Effector memory CD8-positive, alpha-beta T cell (primary cell): ENCODE measurements at regions not wholly inside any gene's neighbourhood (a gene's known extent, or its start where the extent isn't known, plus 50 kb on each side); places are given as distances from the start of the nearest gene placed in this dataset.
"Not testable (repeated sequence)": the region's sequence is repeated elsewhere in the genome, so short reads cannot be mapped to it uniquely, and the experiment has no call there.

ENCODE experiments used
- ATAC-seq: fragments of 150-1000 bp; cut with Tn5 transposase; replicated peaks from 2 replicates; pipeline ENCODE4 v1.10.0; 2021; ENCODE audit warnings: mild to moderate bottlenecking, moderate library complexity
- DNase-seq, 3 experiments: peaks; one replicate each; pipeline ENCODE4 v3.0.0; 2021
- H3K27ac Mint-ChIP-seq, 2 donors: one replicate each; pipeline ENCODE4 v1.8.0; 2022; ENCODE audit warnings: mild to moderate bottlenecking in 2 of 2, mixed read lengths in 2 of 2, moderate library complexity in 2 of 2
- H3K27me3 Mint-ChIP-seq, 2 donors: one replicate each; pipeline ENCODE4 v1.8.0; 2022; ENCODE audit warnings: mixed read lengths in 2 of 2
- H3K36me3 Mint-ChIP-seq: one replicate; pipeline ENCODE4 v1.8.0; 2022; ENCODE audit warnings: mild to moderate bottlenecking, moderate library complexity, mixed read lengths; ENCODE audit not compliant: insufficient read depth
- H3K4me1 Mint-ChIP-seq, 2 donors: one replicate each; pipeline ENCODE4 v1.8.0; 2022; ENCODE audit warnings: low read depth in 2 of 2, mixed read lengths in 2 of 2
- H3K4me3 Mint-ChIP-seq, 2 donors: one replicate each; pipeline ENCODE4 v1.8.0; 2022; ENCODE audit warnings: mild to moderate bottlenecking in 2 of 2, mixed read lengths in 2 of 2, moderate library complexity in 2 of 2
- H3K9me3 Mint-ChIP-seq, 2 donors: one replicate each; pipeline ENCODE4 v1.8.0; 2022; ENCODE audit warnings: mixed read lengths in 2 of 2

DNA sequence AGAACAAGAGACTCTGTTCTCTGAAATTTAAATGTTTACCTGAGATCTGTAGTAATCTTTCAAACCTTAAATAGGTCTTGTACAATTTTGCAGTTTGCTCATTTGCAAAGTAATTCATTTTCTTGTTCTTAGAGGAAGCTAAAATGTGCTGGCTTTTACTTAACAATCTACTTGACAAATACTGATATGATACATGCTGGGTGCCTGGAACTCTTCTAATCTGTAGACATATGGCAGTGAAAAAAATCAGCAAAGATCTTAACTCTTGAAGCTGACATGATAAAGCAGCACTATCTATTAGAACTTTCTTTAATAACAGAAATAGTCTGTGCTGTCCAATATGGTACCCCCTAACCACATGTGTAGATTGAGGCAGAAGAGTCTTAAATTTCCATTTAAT is 1352.8 kb upstream of the SLC39A10 start:
- no peaks in the 10 kb centered on the region for H3K36me3 Mint-ChIP-seq
- H3K9me3 Mint-ChIP-seq = peaks cover 4 to 8% of the 10 kb centered on the region in 2 donors
- H3K27ac Mint-ChIP-seq = no peak overlapping the region
- H3K4me3 Mint-ChIP-seq = no peak overlapping the region
- no peak for DNase-seq
- no peaks in the 10 kb centered on the region for H3K4me1 Mint-ChIP-seq
- no peaks in the 10 kb centered on the region for H3K27me3 Mint-ChIP-seq
- ATAC-seq = no peak

GRCh38 chr2:194301946-194302345 is 1355.1 kb upstream of the SLC39A10 start:
- no peaks in the 10 kb centered on the region for H3K36me3 Mint-ChIP-seq
- H3K27ac Mint-ChIP-seq = no peak overlapping the region
- no peaks in the 10 kb centered on the region for H3K4me1 Mint-ChIP-seq
- H3K9me3 Mint-ChIP-seq = peaks cover 0 to 7% of the 10 kb centered on the region in 2 donors
- no peak for ATAC-seq
- no peak overlapping the region for H3K4me3 Mint-ChIP-seq
- H3K27me3 Mint-ChIP-seq = no peaks in the 10 kb centered on the region
- no peak for DNase-seq

- Mint-ChIP-seq H3K36me3 (no peaks in the 10 kb centered on the region), H3K27ac (no peak overlapping the region), H3K4me3 (no peak overlapping the region), H3K4me1 (no peaks in the 10 kb centered on the region), H3K9me3 (peaks cover 0 to 3% of the 10 kb centered on the region in 2 donors), H3K27me3 (no peaks in the 10 kb centered on the region)
- ATAC-seq = no peak
- no peak for DNase-seq
These were observed 1362.9 kb upstream of the SLC39A10 start for GRCh38 chr2:194294156-194294555.

- H3K27me3 Mint-ChIP-seq = no peaks in the 10 kb centered on the region
- ATAC-seq (no peak), DNase-seq (no peak)
These were observed 1365.9 kb upstream of the SLC39A10 start for GRCh38 chr2:194291104-194291503.

GRCh38 chr2:194289712-194290346 is 1367.2 kb upstream of the SLC39A10 start:
- no peaks in the 10 kb centered on the region for H3K36me3 Mint-ChIP-seq
- no peaks in the 10 kb centered on the region for H3K9me3 Mint-ChIP-seq
- no peak overlapping the region for H3K4me3 Mint-ChIP-seq
- no peak for DNase-seq
- no peak overlapping the region for H3K27ac Mint-ChIP-seq
- no peaks in the 10 kb centered on the region for H3K4me1 Mint-ChIP-seq
- H3K27me3 Mint-ChIP-seq = no peaks in the 10 kb centered on the region
- no peak for ATAC-seq

More at GRCh38 chr2:194291104-194291503, 1365.9 kb upstream of the SLC39A10 start:
- no peaks in the 10 kb centered on the region for H3K9me3 Mint-ChIP-seq
- H3K4me1 Mint-ChIP-seq = no peaks in the 10 kb centered on the region
- H3K27ac Mint-ChIP-seq = no peak overlapping the region
- no peaks in the 10 kb centered on the region for H3K36me3 Mint-ChIP-seq
- H3K4me3 Mint-ChIP-seq = no peak overlapping the region

- DNase-seq, H3K36me3 Mint-ChIP-seq, H3K4me1 Mint-ChIP-seq, H3K27me3 Mint-ChIP-seq, H3K4me3 Mint-ChIP-seq, H3K9me3 Mint-ChIP-seq, H3K27ac Mint-ChIP-seq, ATAC-seq: not testable (repeated sequence)
These were observed 1380.4 kb upstream of the SLC39A10 start for GRCh38 chr2:194276667-194277066.

DNA sequence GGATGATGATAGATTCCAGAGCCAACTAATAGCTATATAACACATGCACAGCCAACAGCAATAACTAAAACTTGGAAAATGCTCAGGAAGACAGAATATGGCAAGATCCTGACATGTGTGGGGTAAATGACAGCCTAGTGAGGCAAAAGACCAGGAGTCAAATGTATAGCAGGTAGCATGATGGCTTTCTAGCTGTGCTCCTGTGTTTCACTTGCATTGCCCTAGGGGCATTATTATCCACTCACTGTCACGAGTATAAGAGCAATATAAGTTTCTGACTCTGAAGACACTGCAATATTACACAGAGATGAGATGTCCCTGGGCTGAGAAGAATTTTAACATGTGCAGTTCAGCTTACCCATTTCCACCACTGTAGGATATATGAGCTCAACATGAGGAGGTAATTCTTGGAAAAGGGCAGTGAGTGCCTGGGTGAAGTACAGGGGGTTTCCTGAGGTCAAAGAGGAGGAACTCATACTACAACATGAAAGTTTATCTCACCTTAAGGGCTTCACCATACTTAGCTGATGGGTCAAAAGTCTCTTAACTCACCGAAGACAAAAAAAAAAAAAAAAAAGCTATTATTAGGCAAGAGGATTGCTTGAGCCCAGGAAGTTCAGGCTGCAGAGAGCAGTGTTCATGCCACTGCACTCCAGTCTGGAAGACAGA is 1385.6 kb upstream of the SLC39A10 start:
- Mint-ChIP-seq H3K27me3 (no peaks in the 10 kb centered on the region), H3K4me3 (no peak overlapping the region)
- no peak for ATAC-seq

DNA sequence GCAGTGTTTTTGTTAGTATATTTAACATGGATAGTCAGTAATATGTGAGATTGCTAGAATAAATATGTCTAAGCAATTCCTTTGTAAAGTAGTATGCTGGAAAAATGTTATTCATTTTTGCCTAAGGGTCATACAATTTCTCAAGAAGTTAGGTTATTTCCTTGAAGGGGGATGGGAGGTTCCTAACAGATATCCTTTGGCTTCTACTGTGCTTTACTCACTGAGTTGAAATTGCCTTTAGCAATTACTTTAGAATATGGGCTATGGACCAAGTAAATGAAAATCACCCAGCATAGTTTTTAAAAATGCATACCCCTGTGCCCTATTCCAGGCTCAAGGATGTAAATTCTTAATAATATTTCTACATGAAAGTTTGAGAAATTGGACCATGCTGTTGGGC is 1386.4 kb upstream of the SLC39A10 start:
- Mint-ChIP-seq H3K4me3 (no peak overlapping the region), H3K27me3 (no peaks in the 10 kb centered on the region)

More for the DNA sequence above, 1385.6 kb upstream of the SLC39A10 start:
- no peaks in the 10 kb centered on the region for H3K36me3 Mint-ChIP-seq
- no peaks in the 10 kb centered on the region for H3K4me1 Mint-ChIP-seq
- DNase-seq = no peak
- no peaks in the 10 kb centered on the region for H3K9me3 Mint-ChIP-seq
- H3K27ac Mint-ChIP-seq = no peak overlapping the region

DNA sequence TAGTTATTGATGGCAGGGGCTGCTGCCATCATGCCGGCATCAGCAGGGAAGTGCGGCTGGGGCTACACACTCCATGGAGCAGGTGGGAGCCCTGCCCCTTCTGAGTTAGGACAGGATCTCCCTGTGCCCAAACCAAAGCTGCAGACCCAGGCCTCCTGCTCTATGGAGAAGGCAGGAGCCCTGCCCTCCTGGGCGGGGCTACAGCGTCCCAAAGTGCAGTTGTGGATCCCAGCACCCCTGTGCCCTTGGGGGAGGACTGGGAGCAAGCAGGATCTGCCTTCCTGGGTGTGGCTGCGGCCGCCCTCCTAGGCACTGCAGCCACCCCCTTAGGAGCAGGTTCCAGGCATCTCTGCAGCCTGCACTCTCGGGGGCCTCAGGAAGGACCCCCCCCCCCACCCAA is 1392.4 kb upstream of the SLC39A10 start:
- DNase-seq (no peak), ATAC-seq (no peak)
- Mint-ChIP-seq H3K9me3 (peaks cover 0 to 1% of the 10 kb centered on the region in 2 donors), H3K27ac (no peak overlapping the region), H3K27me3 (no peaks in the 10 kb centered on the region), H3K4me1 (no peaks in the 10 kb centered on the region), H3K36me3 (no peaks in the 10 kb centered on the region), H3K4me3 (no peak overlapping the region)

More for the DNA sequence above, 1386.4 kb upstream of the SLC39A10 start:
- Mint-ChIP-seq H3K27ac (no peak overlapping the region), H3K4me1 (no peaks in the 10 kb centered on the region), H3K36me3 (no peaks in the 10 kb centered on the region), H3K9me3 (no peaks in the 10 kb centered on the region)
- ATAC-seq = no peak
- DNase-seq = no peak

DNA sequence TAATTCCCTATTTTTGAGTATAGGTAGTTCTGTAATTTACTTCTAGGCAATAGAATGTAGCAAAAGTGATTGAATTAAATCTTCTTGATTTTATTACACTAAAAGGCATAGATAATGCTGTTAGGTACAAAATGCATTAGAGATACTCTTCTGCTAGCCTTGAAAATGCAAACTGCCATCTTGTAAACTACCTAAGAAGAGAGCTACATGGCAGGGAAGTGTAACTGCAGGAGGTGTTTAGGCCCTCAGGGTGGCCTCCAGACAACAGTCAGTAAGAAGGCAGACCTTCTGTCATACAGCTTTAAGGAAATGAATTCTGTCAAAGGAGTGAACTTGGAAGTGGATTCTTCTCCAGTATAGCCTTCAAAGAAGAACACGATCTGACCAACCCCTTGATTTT is 1396.8 kb upstream of the SLC39A10 start:
- DNase-seq (no peak), ATAC-seq (no peak)
- no peaks in the 10 kb centered on the region for H3K4me1 Mint-ChIP-seq
- no peak overlapping the region for H3K27ac Mint-ChIP-seq
- H3K4me3 Mint-ChIP-seq = no peak overlapping the region
- H3K9me3 Mint-ChIP-seq = peaks cover 0 to 6% of the 10 kb centered on the region in 2 donors
- H3K36me3 Mint-ChIP-seq = no peaks in the 10 kb centered on the region
- no peaks in the 10 kb centered on the region for H3K27me3 Mint-ChIP-seq

- DNase-seq (no peak), ATAC-seq (no peak)
- peaks cover 0 to 4% of the 10 kb centered on the region in 2 donors for H3K9me3 Mint-ChIP-seq
- H3K36me3 Mint-ChIP-seq = no peaks in the 10 kb centered on the region
- no peak overlapping the region for H3K27ac Mint-ChIP-seq
- H3K4me3 Mint-ChIP-seq = no peak overlapping the region
- H3K27me3 Mint-ChIP-seq = no peaks in the 10 kb centered on the region
- H3K4me1 Mint-ChIP-seq = no peaks in the 10 kb centered on the region
These were observed 1399.9 kb upstream of the SLC39A10 start for GRCh38 chr2:194257095-194257494.

- Mint-ChIP-seq H3K9me3 (peaks cover 0 to 4% of the 10 kb centered on the region in 2 donors), H3K4me1 (no peaks in the 10 kb centered on the region), H3K27me3 (no peaks in the 10 kb centered on the region), H3K4me3 (no peak overlapping the region), H3K36me3 (no peaks in the 10 kb centered on the region), H3K27ac (no peak overlapping the region)
- DNase-seq (no peak), ATAC-seq (no peak)
These were observed 1403.3 kb upstream of the SLC39A10 start for GRCh38 chr2:194253528-194254259.

DNA sequence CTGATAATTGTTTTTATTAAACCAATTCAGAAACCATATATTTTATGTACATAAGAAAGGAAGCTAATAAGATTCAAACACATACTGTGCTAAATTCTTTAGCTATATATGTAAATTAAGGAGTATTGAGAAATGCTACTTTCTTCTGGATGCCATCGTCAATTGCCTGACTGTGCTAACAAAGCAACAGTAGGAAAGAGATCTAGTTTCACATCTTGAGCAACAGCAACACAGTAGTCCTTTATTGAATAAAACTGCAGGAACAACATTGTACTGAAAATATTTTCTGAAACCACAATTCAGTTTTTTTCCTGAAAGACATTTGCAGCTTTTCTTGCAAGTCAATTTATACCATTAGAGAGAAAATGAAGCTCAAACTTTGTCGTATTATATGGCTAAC is 1404.9 kb upstream of the SLC39A10 start:
- H3K9me3 Mint-ChIP-seq = peaks cover 0 to 1% of the 10 kb centered on the region in 2 donors
- DNase-seq = no peak
- H3K4me3 Mint-ChIP-seq = no peak overlapping the region
- no peaks in the 10 kb centered on the region for H3K4me1 Mint-ChIP-seq
- no peak overlapping the region for H3K27ac Mint-ChIP-seq
- H3K27me3 Mint-ChIP-seq = no peaks in the 10 kb centered on the region
- H3K36me3 Mint-ChIP-seq = no peaks in the 10 kb centered on the region
- ATAC-seq = no peak

GRCh38 chr2:194232600-194232999 is 1424.4 kb upstream of the SLC39A10 start:
- no peak for DNase-seq
- no peak overlapping the region for H3K27ac Mint-ChIP-seq
- H3K4me3 Mint-ChIP-seq = no peak overlapping the region
- no peaks in the 10 kb centered on the region for H3K27me3 Mint-ChIP-seq
- H3K4me1 Mint-ChIP-seq = no peaks in the 10 kb centered on the region
- no peaks in the 10 kb centered on the region for H3K36me3 Mint-ChIP-seq
- no peaks in the 10 kb centered on the region for H3K9me3 Mint-ChIP-seq
- ATAC-seq = no peak
